ENCODE measurements at regions not wholly inside any gene's neighbourhood (a gene's known extent, or its start where the extent isn't known, plus 50 kb on each side); places are given as distances from the start of the nearest gene placed in this dataset.
"Not testable (repeated sequence)": the region's sequence is repeated elsewhere in the genome, so short reads cannot be mapped to it uniquely, and the experiment has no call there.

DNA sequence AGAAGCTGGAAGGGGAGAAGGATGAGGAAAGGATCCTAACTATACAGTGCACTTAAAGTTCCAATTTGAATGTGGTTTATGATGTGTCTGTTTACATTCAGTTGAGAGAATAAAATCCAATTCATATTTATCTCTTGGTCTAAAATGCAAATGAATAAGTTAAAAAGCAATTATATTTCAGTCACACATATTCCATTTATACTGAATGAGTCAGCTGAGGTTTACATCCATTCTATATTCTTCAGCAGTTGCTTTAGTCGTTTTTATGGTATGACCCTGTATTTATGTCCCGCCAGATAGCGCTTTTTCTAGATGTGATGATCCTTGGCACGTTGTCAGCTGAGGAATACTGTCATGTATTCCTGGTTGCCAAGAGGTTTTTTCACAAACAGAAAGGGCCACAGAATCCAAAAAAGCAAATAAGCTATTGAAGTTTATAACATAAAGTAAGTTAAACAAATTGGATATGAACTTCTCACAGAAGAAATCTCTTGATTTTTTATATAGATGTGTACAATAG, 866.2 kb downstream of the NCAM2 start:
- no peak overlapping the region for H3K27ac ChIP-seq
- no peak for DNase-seq
- TF ChIP-seq, protein P1, sequence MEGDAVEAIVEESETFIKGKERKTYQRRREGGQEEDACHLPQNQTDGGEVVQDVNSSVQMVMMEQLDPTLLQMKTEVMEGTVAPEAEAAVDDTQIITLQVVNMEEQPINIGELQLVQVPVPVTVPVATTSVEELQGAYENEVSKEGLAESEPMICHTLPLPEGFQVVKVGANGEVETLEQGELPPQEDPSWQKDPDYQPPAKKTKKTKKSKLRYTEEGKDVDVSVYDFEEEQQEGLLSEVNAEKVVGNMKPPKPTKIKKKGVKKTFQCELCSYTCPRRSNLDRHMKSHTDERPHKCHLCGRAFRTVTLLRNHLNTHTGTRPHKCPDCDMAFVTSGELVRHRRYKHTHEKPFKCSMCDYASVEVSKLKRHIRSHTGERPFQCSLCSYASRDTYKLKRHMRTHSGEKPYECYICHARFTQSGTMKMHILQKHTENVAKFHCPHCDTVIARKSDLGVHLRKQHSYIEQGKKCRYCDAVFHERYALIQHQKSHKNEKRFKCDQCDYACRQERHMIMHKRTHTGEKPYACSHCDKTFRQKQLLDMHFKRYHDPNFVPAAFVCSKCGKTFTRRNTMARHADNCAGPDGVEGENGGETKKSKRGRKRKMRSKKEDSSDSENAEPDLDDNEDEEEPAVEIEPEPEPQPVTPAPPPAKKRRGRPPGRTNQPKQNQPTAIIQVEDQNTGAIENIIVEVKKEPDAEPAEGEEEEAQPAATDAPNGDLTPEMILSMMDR (IDR thresholded peaks at IDR 0.05) = no peak
- no peak for TF ChIP-seq POLR2A (IDR thresholded peaks at IDR 0.05)
- no peak overlapping the region for H3K4me3 ChIP-seq
- H3K27me3 ChIP-seq = no peaks in the 10 kb centered on the region
- H3K4me1 ChIP-seq = no peaks in the 10 kb centered on the region
- H3K36me3 ChIP-seq = no peaks in the 10 kb centered on the region
- H3K9me3 ChIP-seq = no peaks in the 10 kb centered on the region

DNA sequence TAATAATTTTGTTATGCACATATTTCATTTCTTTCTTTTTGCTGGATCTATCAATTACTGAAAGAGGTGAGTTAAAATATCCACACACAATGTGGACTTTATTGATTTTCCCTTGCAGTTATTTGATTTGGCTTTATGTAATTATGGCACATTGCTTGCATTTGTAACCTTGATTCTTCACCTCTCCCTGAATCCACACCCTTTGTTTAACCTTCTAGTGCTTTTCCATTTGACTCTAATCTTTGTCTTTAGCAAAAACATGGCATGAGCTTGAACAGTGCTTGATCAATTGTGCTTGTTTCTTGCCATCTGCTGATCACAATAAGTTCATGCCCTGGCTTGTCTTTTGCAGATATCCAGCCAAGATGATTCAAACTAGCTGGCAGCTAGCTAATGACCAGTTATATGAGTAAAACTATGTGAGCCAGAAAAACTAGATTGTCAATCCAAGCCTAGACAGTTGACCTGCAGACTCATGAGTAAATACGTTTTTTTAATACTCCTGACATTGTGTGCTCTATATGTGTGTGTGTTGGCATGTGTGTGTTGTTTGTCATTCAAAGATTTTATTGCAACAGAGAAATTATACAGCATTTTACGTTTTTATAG, 899.2 kb downstream of the NCAM2 start:
- no peaks in the 10 kb centered on the region for H3K36me3 ChIP-seq
- peaks cover 0 to 2% (median 0%) of the 10 kb centered on the region in 4 donors for H3K9me3 ChIP-seq
- no peak for TF ChIP-seq POLR2A (IDR thresholded peaks at IDR 0.05)
- TF ChIP-seq, protein P1 (IDR thresholded peaks at IDR 0.05) = no peak

DNA sequence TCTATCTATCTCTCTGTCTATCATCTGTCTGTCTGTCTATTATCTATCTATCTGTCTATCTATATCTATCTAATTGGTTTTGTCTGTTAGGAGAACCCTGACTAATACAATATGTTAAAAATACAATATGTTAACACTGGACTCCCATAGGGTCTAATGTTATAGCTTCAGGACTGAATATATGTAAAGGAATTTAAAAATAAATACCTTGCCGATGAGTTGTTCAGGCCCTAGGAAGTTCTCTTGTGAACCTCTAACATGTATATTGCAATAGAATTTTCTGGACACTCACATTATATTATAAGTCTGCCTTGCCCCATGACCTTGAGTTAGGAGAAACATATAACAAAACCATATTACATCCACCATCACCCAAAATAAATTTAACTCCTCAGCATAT, 900.6 kb downstream of the NCAM2 start:
- H3K4me3 ChIP-seq = no peak overlapping the region
- H3K36me3 ChIP-seq = no peaks in the 10 kb centered on the region
- H3K27ac ChIP-seq = no peak overlapping the region
- DNase-seq = no peak
- no peaks in the 10 kb centered on the region for H3K27me3 ChIP-seq
- TF ChIP-seq POLR2A (IDR thresholded peaks at IDR 0.05) = no peak
- TF ChIP-seq, protein P1 (IDR thresholded peaks at IDR 0.05) = no peak
- H3K4me1 ChIP-seq = no peaks in the 10 kb centered on the region
- H3K9me3 ChIP-seq = peaks cover 0 to 3% (median 0%) of the 10 kb centered on the region in 4 donors

More for the DNA sequence above, 899.2 kb downstream of the NCAM2 start:
- DNase-seq = no peak
- Histone ChIP-seq H3K27me3 (no peaks in the 10 kb centered on the region), H3K4me3 (no peak overlapping the region), H3K4me1 (no peaks in the 10 kb centered on the region), H3K27ac (no peak overlapping the region)

DNA sequence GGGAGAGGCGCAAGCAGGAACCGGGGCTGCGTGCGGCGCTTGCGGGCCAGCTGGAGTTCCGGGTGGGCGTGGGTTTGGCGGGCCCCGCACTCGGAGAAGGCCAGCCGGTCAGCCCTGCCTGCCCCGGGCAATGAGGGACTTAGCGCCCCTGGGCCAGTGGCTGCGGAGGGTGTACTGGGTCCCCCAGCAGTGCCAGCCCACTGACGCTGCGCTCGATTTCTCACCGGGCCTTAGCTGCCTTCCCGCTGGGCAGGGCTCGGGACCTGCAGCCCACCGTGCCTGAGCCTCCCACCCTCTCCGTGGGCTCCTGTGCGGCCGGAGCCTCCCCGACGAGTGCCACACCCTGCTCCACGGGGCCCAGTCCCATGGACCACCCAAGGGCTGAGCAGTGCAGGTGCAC, 904.2 kb downstream of the NCAM2 start:
- H3K36me3 ChIP-seq, H3K4me3 ChIP-seq, H3K27ac ChIP-seq, H3K4me1 ChIP-seq, H3K9me3 ChIP-seq, DNase-seq, H3K27me3 ChIP-seq: not testable (repeated sequence)

DNA sequence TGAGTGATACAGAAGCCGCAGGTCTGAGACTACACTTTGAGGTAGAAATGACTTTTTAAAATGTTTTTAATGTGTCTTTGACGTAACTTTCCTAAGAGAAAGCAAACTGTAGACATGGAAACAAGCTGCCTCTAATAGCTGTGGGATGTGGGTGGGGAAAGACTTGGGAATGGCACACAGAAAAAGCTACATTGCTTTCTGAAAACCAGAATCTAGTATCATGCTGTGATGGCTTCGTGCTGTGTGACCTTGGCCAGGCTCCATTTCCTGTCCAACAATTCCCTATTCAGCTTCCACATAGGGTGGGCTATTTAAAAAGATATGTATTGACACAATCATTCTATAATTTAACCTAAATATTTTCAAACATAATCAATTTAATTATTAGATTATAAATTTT, 909.1 kb downstream of the NCAM2 start:
- Histone ChIP-seq H3K27me3 (no peaks in the 10 kb centered on the region), H3K4me3 (no peak overlapping the region), H3K27ac (no peak overlapping the region), H3K4me1 (no peaks in the 10 kb centered on the region), H3K36me3 (no peaks in the 10 kb centered on the region), H3K9me3 (peaks cover 0 to 2% (median 0%) of the 10 kb centered on the region in 4 donors)
- no peak for TF ChIP-seq POLR2A (IDR thresholded peaks at IDR 0.05)
- TF ChIP-seq, protein P1 (IDR thresholded peaks at IDR 0.05) = no peak
- DNase-seq = no peak

DNA sequence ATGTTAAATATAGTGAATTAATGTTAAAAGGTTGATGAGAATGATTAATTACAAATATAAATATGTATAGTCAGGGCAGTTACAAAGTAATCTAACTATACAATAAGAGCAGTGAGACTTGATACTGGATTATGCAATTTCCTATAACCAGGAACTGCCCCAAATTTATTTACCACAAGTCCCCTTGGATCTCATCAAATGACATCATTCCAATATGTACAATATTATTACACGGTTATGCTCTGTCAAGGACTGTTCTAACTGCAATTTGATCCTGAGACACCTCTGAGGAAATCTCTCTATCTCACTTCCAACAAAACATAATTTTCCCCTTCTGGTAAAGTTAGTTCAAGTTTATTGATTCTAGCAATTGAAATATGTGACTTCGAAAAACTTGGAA, 917.6 kb downstream of the NCAM2 start:
- Histone ChIP-seq H3K27me3 (no peaks in the 10 kb centered on the region), H3K27ac (no peak overlapping the region), H3K4me3 (no peak overlapping the region), H3K4me1 (no peaks in the 10 kb centered on the region), H3K9me3 (peaks cover 0 to 6% (median 0%) of the 10 kb centered on the region in 4 donors), H3K36me3 (no peaks in the 10 kb centered on the region)
- no peak for DNase-seq
- TF ChIP-seq POLR2A (IDR thresholded peaks at IDR 0.05) = no peak
- TF ChIP-seq, protein P1 (IDR thresholded peaks at IDR 0.05) = no peak

Data from Peyer's patch (tissue), 4 donors.